T-cell (primary cell): ENCODE measurements at regions not wholly inside any gene's neighbourhood (a gene's known extent, or its start where the extent isn't known, plus 50 kb on each side); places are given as distances from the start of the nearest gene placed in this dataset.
"Not testable (repeated sequence)": the region's sequence is repeated elsewhere in the genome, so short reads cannot be mapped to it uniquely, and the experiment has no call there.

Source experiments
- ATAC-seq, 4 experiments: fragments of 200-7000 bp in 3 of 4; fragments of 150-1000 bp in 1 of 4; cut with Tn5 transposase; replicated peaks in 1 of 4; 1 replicate in 3 of 4; 2 replicates in 1 of 4; pipeline ENCODE4 v1.10.0; 2021; ENCODE audit warnings: moderate library complexity in 3 of 4, mild to moderate bottlenecking in 2 of 4, moderate number of reproducible peaks in 1 of 4
- CTCF ChIA-PET, 2 donors: fragments of 300-600 bp; sonication (Branson Sonifier 250); formaldehyde crosslinking; loops; one replicate each; lab custom pipeline; 2022; ENCODE audit warnings: antibody characterized with exemption in 2 of 2; lab: Charles Lee
- POLR2A ChIA-PET, 2 donors: fragments of 300-600 bp; sonication (Branson Sonifier 250); formaldehyde crosslinking; loops; one replicate each; lab custom pipeline; 2022; ENCODE audit warnings: antibody characterized with exemption in 2 of 2; lab: Charles Lee
- DNase-seq, 35 experiments: peaks; one replicate each; pipeline versions ENCODE4 v3.0.0 to v3.0.0-alpha.2; 2013 to 2023
- H3K27ac ChIP-seq: one replicate; pipeline ENCODE4 v1.5.1; 2013; ENCODE audit warnings: low read length
- H3K27me3 ChIP-seq, 2 experiments: replicated peaks in 1 of 2; 1 replicate in 1 of 2; 2 replicates in 1 of 2; pipeline versions ENCODE4 v1.6.1 to v1.7.0; 2013; ENCODE audit warnings: low read length in 1 of 2, mixed read lengths in 1 of 2; ENCODE audit not compliant: control insufficient read depth in 2 of 2, insufficient read depth in 2 of 2; ENCODE audit errors: extremely low read depth in 1 of 2
- H3K36me3 ChIP-seq, 2 donors: 1 replicate in 1 of 2; 2 replicates in 1 of 2; pipeline versions ENCODE4 v1.6.1 to v1.7.0; 2013; ENCODE audit warnings: low read length in 1 of 2; ENCODE audit not compliant: control insufficient read depth in 2 of 2, insufficient read depth in 1 of 2; ENCODE audit errors: extremely low read depth in 1 of 2
- H3K4me1 ChIP-seq, 2 experiments: 1 replicate in 1 of 2; 2 replicates in 1 of 2; pipeline versions ENCODE4 v1.6.1 to v1.7.0; 2013; ENCODE audit warnings: low read length in 2 of 2, mixed read lengths in 1 of 2; ENCODE audit not compliant: insufficient read depth in 2 of 2, control insufficient read depth in 1 of 2; ENCODE audit errors: extremely low read depth in 1 of 2
- H3K4me3 ChIP-seq, 2 donors: 1 replicate in 1 of 2; 2 replicates in 1 of 2; pipeline versions ENCODE4 v1.5.1 to v1.7.0; 2013; ENCODE audit warnings: mild to moderate bottlenecking in 2 of 2, low read length in 1 of 2, moderate library complexity in 1 of 2; ENCODE audit not compliant: control insufficient read depth in 1 of 2; ENCODE audit errors: extremely low read depth in 1 of 2
- H3K9me3 ChIP-seq: 2 replicates; pipeline ENCODE4 v1.7.0; 2013
- H3K27ac Mint-ChIP-seq, 2 donors: one replicate each; pipeline ENCODE4 v1.8.0; 2020 to 2021; ENCODE audit warnings: mild to moderate bottlenecking in 2 of 2, mixed read lengths in 2 of 2
- H3K27me3 Mint-ChIP-seq, 2 donors: one replicate each; pipeline ENCODE4 v1.8.0; 2021 to 2022; ENCODE audit warnings: mixed read lengths in 2 of 2
- H3K36me3 Mint-ChIP-seq: one replicate; pipeline ENCODE4 v1.8.0; 2021; ENCODE audit warnings: mixed read lengths
- H3K4me1 Mint-ChIP-seq, 3 donors: one replicate each; pipeline ENCODE4 v1.8.0; 2020 to 2022; ENCODE audit warnings: mixed read lengths in 3 of 3, mild to moderate bottlenecking in 1 of 3
- H3K4me3 Mint-ChIP-seq, 3 donors: one replicate each; pipeline ENCODE4 v1.8.0; 2020 to 2022; ENCODE audit warnings: mild to moderate bottlenecking in 3 of 3, mixed read lengths in 3 of 3, moderate library complexity in 3 of 3
- H3K9me3 Mint-ChIP-seq, 3 donors: one replicate each; pipeline ENCODE4 v1.8.0; 2020 to 2022; ENCODE audit warnings: mixed read lengths in 3 of 3
- WGBS: methylation state at CpG from one replicate; pipeline ENCODE4 v1.1.5; 2013; ENCODE audit warnings: missing lambda C conversion rate; ENCODE audit not compliant: insufficient coverage; 5-methylcytosine and 5-hydroxymethylcytosine counted together

DNA sequence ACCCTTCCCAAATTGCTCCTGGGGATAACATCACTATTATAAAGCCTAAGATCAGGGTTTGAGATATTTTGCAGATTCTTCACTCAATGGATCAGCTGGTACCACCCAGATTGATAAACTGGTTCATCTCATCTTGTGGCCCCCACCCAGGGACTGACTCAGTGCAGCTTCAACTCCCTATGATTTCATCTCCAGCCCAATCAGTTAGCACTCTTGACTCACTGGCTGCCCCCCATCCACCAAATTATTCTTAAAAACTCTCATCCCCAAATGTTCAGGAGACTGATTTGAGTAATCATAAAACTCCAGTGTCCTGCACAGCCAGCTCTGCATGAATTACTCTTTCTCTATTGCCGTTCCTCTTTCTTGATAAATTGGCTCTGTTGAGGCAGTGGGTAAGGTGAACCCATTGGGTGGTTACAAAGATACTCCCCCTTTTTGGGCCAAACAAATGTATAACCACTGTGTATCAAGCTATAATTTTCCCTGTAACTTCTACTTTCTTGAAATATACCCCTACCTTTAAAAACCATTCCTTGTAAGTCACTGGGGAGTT, 263.3 kb upstream of the IL12B start:
- DNase-seq = no peak
- H3K4me1 ChIP-seq = no peaks in the 10 kb centered on the region
- H3K27me3 ChIP-seq = peaks cover 0 to 5% of the 10 kb centered on the region in 2 experiments
- H3K9me3 ChIP-seq = no peaks in the 10 kb centered on the region
- Mint-ChIP-seq H3K36me3 (no peaks in the 10 kb centered on the region), H3K4me3 (no peak overlapping the region), H3K9me3 (peaks cover 2 to 12% (median 4%) of the 10 kb centered on the region in 3 donors), H3K27me3 (peaks cover 3 to 6% of the 10 kb centered on the region in 2 donors), H3K27ac (no peak overlapping the region), H3K4me1 (no peaks in the 10 kb centered on the region)
- no peak for ATAC-seq
- WGBS = no CpG with 5 or more reads among the region's 1 CpG
- H3K4me3 ChIP-seq = no peak overlapping the region
- CTCF ChIA-PET = no interaction called here
- no peak overlapping the region for H3K27ac ChIP-seq
- POLR2A ChIA-PET = no interaction called here
- no peaks in the 10 kb centered on the region for H3K36me3 ChIP-seq

DNA sequence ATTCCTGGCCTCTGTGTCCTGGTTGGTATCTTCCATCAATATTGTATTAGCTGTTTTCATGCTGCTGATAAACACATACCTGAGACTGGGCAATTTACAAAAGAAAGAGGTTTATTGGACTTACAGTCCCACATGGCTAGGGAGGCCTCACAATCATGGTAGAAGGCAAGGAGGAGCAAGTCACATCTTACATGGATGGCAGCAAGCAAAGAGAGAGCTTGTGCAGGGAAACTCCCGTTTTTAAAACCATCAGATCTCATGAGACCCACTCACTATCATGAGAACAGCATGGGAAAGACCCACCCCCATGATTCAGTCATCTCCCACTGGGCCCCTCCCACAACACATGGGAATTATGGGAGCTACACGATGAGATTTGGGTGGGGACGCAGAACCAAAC, 265.3 kb upstream of the IL12B start:
- CTCF ChIA-PET, H3K4me3 ChIP-seq, H3K27me3 Mint-ChIP-seq, POLR2A ChIA-PET, DNase-seq, ATAC-seq, H3K27ac Mint-ChIP-seq, H3K36me3 ChIP-seq, H3K4me1 Mint-ChIP-seq, H3K9me3 ChIP-seq, H3K36me3 Mint-ChIP-seq, H3K27me3 ChIP-seq, H3K27ac ChIP-seq, H3K4me1 ChIP-seq, H3K4me3 Mint-ChIP-seq: not testable (repeated sequence)
- H3K9me3 Mint-ChIP-seq = peaks cover 3 to 13% (median 5%) of the 10 kb centered on the region in 3 donors
- 86% methylated on average over 1 of the region's 3 CpGs for WGBS

DNA sequence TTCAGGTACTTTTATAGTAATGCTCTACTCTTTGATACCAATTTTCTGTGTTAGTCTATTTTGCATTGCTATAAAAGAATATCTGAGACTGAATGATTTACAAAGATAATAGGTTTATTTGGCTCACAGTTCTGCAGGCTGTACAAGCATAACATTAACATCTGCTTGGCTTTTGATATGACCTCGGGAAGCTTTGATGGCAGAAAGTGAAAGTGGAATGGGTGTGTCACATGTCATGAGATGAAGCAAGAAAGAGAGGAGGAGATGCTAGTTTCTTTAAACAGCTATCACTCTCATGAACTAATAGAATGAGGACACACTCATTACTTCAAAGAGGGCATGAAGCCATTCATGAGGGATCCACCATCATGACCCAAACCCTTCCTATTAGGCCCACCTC, 270.9 kb upstream of the IL12B start:
- H3K27ac Mint-ChIP-seq = no peak overlapping the region
- Histone ChIP-seq H3K4me3 (no peak overlapping the region), H3K9me3 (no peaks in the 10 kb centered on the region), H3K27ac (no peak overlapping the region), H3K27me3 (peaks cover 0 to 2% of the 10 kb centered on the region in 2 experiments), H3K4me1 (no peaks in the 10 kb centered on the region), H3K36me3 (no peaks in the 10 kb centered on the region)
- ChIA-PET POLR2A (no interaction called here), CTCF (no interaction called here)
- no CpG with 5 or more reads among the region's 1 CpG for WGBS
- H3K9me3 Mint-ChIP-seq = peaks cover 12 to 23% (median 16%) of the 10 kb centered on the region in 3 donors
- ATAC-seq (no peak), DNase-seq (no peak)
- peaks cover 5 to 6% of the 10 kb centered on the region in 2 donors for H3K27me3 Mint-ChIP-seq
- peaks cover 4 to 6% (median 6%) of the 10 kb centered on the region in 3 donors for H3K4me1 Mint-ChIP-seq
- no peaks in the 10 kb centered on the region for H3K36me3 Mint-ChIP-seq
- no peak overlapping the region for H3K4me3 Mint-ChIP-seq

DNA sequence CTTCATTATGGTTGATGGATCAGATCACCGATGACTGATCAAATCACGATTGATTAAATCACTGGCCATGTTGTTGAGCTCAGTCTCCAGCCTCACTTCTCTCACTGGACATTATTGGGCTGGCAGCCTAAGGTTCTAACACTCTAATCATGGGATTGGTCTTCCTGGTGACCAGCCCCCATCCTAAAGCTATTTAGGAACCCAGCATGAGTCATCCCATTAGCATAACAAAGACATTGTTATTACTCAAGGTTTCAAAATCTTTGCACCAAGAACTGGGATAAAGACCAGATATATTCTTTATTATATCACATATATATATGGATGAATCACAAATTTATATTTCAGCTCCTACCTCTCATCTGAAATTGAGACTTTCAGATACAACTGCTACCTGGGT, 272.1 kb upstream of the IL12B start:
- Histone ChIP-seq H3K27ac (no peak overlapping the region), H3K36me3 (no peaks in the 10 kb centered on the region), H3K4me3 (no peak overlapping the region), H3K27me3 (no peaks in the 10 kb centered on the region), H3K9me3 (no peaks in the 10 kb centered on the region), H3K4me1 (no peaks in the 10 kb centered on the region)
- no peak for DNase-seq
- POLR2A ChIA-PET = no interaction called here
- Mint-ChIP-seq H3K27me3 (peaks cover 5 to 6% of the 10 kb centered on the region in 2 donors), H3K4me3 (no peak overlapping the region), H3K9me3 (peaks cover 12 to 23% (median 16%) of the 10 kb centered on the region in 3 donors), H3K36me3 (no peaks in the 10 kb centered on the region), H3K4me1 (peaks cover 4 to 6% (median 6%) of the 10 kb centered on the region in 3 donors), H3K27ac (no peak overlapping the region)
- CTCF ChIA-PET = no interaction called here
- no peak for ATAC-seq
- no CpG with 5 or more reads among the region's 2 CpGs for WGBS

DNA sequence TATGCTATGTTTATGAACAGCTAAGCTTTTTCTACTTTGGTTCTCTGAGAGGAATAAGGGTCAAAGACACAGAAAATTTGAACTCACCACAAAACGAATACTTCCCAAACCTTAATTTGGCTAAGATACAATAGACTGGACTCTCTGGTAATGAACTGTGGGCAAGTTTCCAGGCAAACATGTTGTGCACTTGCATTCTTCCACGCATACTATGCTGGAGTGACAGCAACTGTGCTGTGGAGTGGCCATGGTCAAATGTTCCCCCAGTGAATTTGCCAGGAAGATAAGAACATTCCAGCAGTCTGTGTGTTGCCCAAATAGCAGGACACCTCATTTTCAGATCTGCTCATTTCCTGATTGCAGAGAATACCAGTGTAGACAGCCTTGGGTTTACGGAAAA, 275.3 kb upstream of the IL12B start:
- no peak for DNase-seq
- Mint-ChIP-seq H3K4me1 (peaks cover 4 to 6% (median 6%) of the 10 kb centered on the region in 3 donors), H3K9me3 (peaks cover 11 to 21% (median 14%) of the 10 kb centered on the region in 3 donors), H3K4me3 (no peak overlapping the region), H3K27ac (no peak overlapping the region), H3K27me3 (peaks cover 2 to 3% of the 10 kb centered on the region in 2 donors), H3K36me3 (no peaks in the 10 kb centered on the region)
- no peaks in the 10 kb centered on the region for H3K27me3 ChIP-seq
- WGBS = 88% methylated on average over 2 of the region's 3 CpGs
- no peaks in the 10 kb centered on the region for H3K36me3 ChIP-seq
- H3K4me1 ChIP-seq = no peaks in the 10 kb centered on the region
- ATAC-seq = no peak
- no peak overlapping the region for H3K27ac ChIP-seq
- POLR2A ChIA-PET = no interaction called here
- CTCF ChIA-PET = interaction anchor here in 1 of 2 donors (0.6 kb wide), 2 partner anchors 24 to 786 kb away, joined by 3 to 4 read pairs; no protein-coding TSS in a partner anchor
- no peak overlapping the region for H3K4me3 ChIP-seq
- H3K9me3 ChIP-seq = no peaks in the 10 kb centered on the region

DNA sequence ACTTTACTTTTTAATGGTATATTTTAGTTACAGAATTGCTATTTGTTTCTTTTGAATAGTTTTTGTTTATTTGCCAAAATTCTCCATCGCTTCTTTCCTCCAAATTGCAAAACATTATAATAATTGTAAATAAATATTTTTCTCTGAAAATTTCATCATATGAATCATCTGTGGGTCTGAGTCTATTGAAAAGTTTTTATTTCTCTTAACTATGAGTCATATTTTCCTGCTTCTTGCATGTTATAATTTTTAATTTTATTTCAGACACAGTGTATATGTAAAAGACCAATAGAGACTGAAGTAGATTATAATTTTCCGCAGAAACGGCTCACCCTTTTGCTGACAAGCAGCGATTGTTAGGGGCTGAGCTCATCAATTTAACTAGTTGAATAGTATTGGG, 279.1 kb upstream of the IL12B start:
- Histone ChIP-seq H3K9me3 (no peaks in the 10 kb centered on the region), H3K4me3 (no peak overlapping the region), H3K36me3 (no peaks in the 10 kb centered on the region), H3K27me3 (no peaks in the 10 kb centered on the region), H3K27ac (no peak overlapping the region), H3K4me1 (no peaks in the 10 kb centered on the region)
- H3K4me1 Mint-ChIP-seq = no peaks in the 10 kb centered on the region
- ChIA-PET CTCF (no interaction called here), POLR2A (no interaction called here)
- WGBS = 95% methylated on average over 2 of the region's 4 CpGs
- DNase-seq (no peak), ATAC-seq (no peak)
- H3K27ac Mint-ChIP-seq = no peak overlapping the region
- no peaks in the 10 kb centered on the region for H3K9me3 Mint-ChIP-seq
- no peaks in the 10 kb centered on the region for H3K36me3 Mint-ChIP-seq
- peaks cover 5 to 16% of the 10 kb centered on the region in 2 donors for H3K27me3 Mint-ChIP-seq
- H3K4me3 Mint-ChIP-seq = no peak overlapping the region
